Heart left ventricle (tissue), 16 donors: ENCODE measurements at regions not wholly inside any gene's neighbourhood (a gene's known extent, or its start where the extent isn't known, plus 50 kb on each side); places are given as distances from the start of the nearest gene placed in this dataset.
A peak's percentile ranks its signal among the peaks of the same experiment; 100 is the strongest.

Source experiments
- ATAC-seq, 4 donors: fragments of 200-7000 bp; cut with Tn5 transposase; one replicate each; pipeline ENCODE4 v1.9.1; 2020 to 2022; ENCODE audit warnings: moderate library complexity in 4 of 4, mild to moderate bottlenecking in 3 of 4, moderate number of reproducible peaks in 1 of 4
- DNase-seq, 5 donors: peaks; one replicate each; pipeline ENCODE4 v3.0.0-alpha.2; 2020
- H3K27ac ChIP-seq, 12 donors: fragments of 200-600 bp; sonication (generic) in 4 of 12; one replicate each; pipeline versions ENCODE4 v1.5.0 to v1.8.0; 2016 to 2022; ENCODE audit warnings: mild to moderate bottlenecking in 2 of 12
- H3K27me3 ChIP-seq, 9 donors: fragments of 200-600 bp; sonication (generic) in 2 of 9; one replicate each; pipeline versions ENCODE4 v1.5.1 to v1.8.0; 2016 to 2022; ENCODE audit warnings: mild to moderate bottlenecking in 3 of 9
- H3K36me3 ChIP-seq, 9 donors: fragments of 200-600 bp; sonication (generic) in 2 of 9; one replicate each; pipeline versions ENCODE4 v1.5.0 to v1.8.0; 2018 to 2022; ENCODE audit warnings: mild to moderate bottlenecking in 2 of 9
- H3K4me1 ChIP-seq, 12 donors: fragments of 200-600 bp; sonication (generic) in 4 of 12; one replicate each; pipeline versions ENCODE4 v1.5.0 to v1.8.0; 2016 to 2022; ENCODE audit warnings: mild to moderate bottlenecking in 3 of 12
- H3K4me3 ChIP-seq, 12 donors: fragments of 200-600 bp; sonication (generic) in 4 of 12; one replicate each; pipeline versions ENCODE4 v1.5.0 to v1.8.0; 2017 to 2022; ENCODE audit warnings: mild to moderate bottlenecking in 9 of 12, moderate library complexity in 4 of 12
- H3K9me3 ChIP-seq, 12 donors: fragments of 200-600 bp; sonication (generic) in 4 of 12; one replicate each; pipeline versions ENCODE4 v1.5.0 to v1.8.0; 2016 to 2022; ENCODE audit warnings: mild to moderate bottlenecking in 1 of 12
- CTCF ChIP-seq, 12 donors: fragments of 200-600 bp; sonication (generic) in 4 of 12; IDR thresholded peaks; one replicate each; pipeline versions ENCODE4 v1.5.0 to v1.8.0; 2018 to 2022; ENCODE audit warnings: antibody characterized with exemption in 12 of 12, mild to moderate bottlenecking in 5 of 12
- POLR2A ChIP-seq, 2 donors: fragments of 450-650 bp; IDR thresholded peaks; one replicate each; pipeline ENCODE4 v1.6.1; 2017; ENCODE audit warnings: antibody characterized with exemption in 2 of 2, mild to moderate bottlenecking in 2 of 2, moderate library complexity in 2 of 2
- WGBS, 4 donors: extraction: QIAGEN DNeasy Blood & Tissue Kit in 2 of 4; methylation state at CpG; one replicate each; pipeline versions ENCODE4 v1.1.5 to v1.1.7; 2013 to 2018; 5-methylcytosine and 5-hydroxymethylcytosine counted together
- intact Hi-C, 10 donors: fragments of 100-400 bp; cut with DNase I; formaldehyde crosslinking; loops; one replicate each; pipeline versions ENCODE4 v1.11.1 to v1.14.2; 2022
- donor health status: ischemic (EF 13 %, LVEDD 7.1; RV severe dilation, severe dysfunction).
- donor health status: healthy with polysubstance abuse.
- donor health status: DM: no; HTN: yes; CAD: no.
- donor health status: DM: no; HTN: no; CAD: no.
- donor health status: ischemic (EF 25% LVEDD 6.9; RV normal size, moderate dysfunction).
- donor health status: ischemic (EF 25% LVEDD 5.7; RV mildly dilated, moderate dysfunction).
- donor health status: healthy.
- donor health status: DM: yes; HTN: yes; CAD: no.
- donor health status: ischemic (EF 35%, LVEDD 5.7; RV mildly dilated, moderate dysfunction).
- donor health status: nonischemic (EF 11% LVEDD 7.7; RV severe dilation, severe dysfunction).
- donor health status: DM: yes; HTN: yes; CAD: no.
- donor health status: PGD.
- donor health status: ischemic (EF 29% LVEDD 5.4; RV normal size, mild dysfunction).
- donor health status: nonischemic (EF 23%, LVEDD 6.1; RV moderate dilation, normal function).

GRCh38 chr22:26998129-26998528, 340.7 kb downstream of the MIAT start:
- no peaks in the 10 kb centered on the region for H3K9me3 ChIP-seq
- no peak overlapping the region for H3K27ac ChIP-seq
- H3K27me3 ChIP-seq, result peaks cover 0 to 4% (median 0%) of the 10 kb centered on the region in 9 donors
- intact Hi-C loops, result no loop called here
- no peak for DNase-seq
- no peaks in the 10 kb centered on the region for H3K4me1 ChIP-seq
- 48 to 64% (median 58%) methylated on average over 3 of the region's 3 CpGs for WGBS, 4 donors
- no peaks in the 10 kb centered on the region for H3K36me3 ChIP-seq
- no peak for TF ChIP-seq CTCF (IDR thresholded peaks at IDR 0.05)
- TF ChIP-seq POLR2A (IDR thresholded peaks at IDR 0.05), result no peak
- ATAC-seq, result no peak
- H3K4me3 ChIP-seq, result no peak overlapping the region

GRCh38 chr22:26998716-26999115, 341.3 kb downstream of the MIAT start:
- Histone ChIP-seq H3K36me3 (no peaks in the 10 kb centered on the region), H3K4me1 (no peaks in the 10 kb centered on the region), H3K4me3 (no peak overlapping the region), H3K9me3 (no peaks in the 10 kb centered on the region), H3K27me3 (peaks cover 0 to 4% (median 0%) of the 10 kb centered on the region in 9 donors), H3K27ac (no peak overlapping the region)
- TF ChIP-seq CTCF (IDR thresholded peaks at IDR 0.05) (no peak), POLR2A (IDR thresholded peaks at IDR 0.05) (no peak)
- DNase-seq, result no peak
- intact Hi-C loops, result no loop called here
- ATAC-seq, result no peak
- 33 to 54% (median 45%) methylated on average over 6 of the region's 6 CpGs for WGBS, 4 donors

GRCh38 chr22:27003297-27003696, 345.9 kb downstream of the MIAT start:
- Histone ChIP-seq H3K4me1 (no peaks in the 10 kb centered on the region), H3K27ac (no peak overlapping the region), H3K36me3 (no peaks in the 10 kb centered on the region), H3K4me3 (no peak overlapping the region), H3K27me3 (peaks cover 0 to 23% (median 0%) of the 10 kb centered on the region in 9 donors), H3K9me3 (no peaks in the 10 kb centered on the region)
- ATAC-seq (peak in 1 of 4 donors; percentile 22), DNase-seq (no peak)
- TF ChIP-seq CTCF (IDR thresholded peaks at IDR 0.05), result no peak
- no peak for TF ChIP-seq POLR2A (IDR thresholded peaks at IDR 0.05)
- intact Hi-C loops, result no loop called here
- WGBS, 4 donors, result 78 to 85% (median 83%) methylated on average over 11 of the region's 11 CpGs

GRCh38 chr22:27004434-27004833, 347.0 kb downstream of the MIAT start:
- Histone ChIP-seq H3K36me3 (no peaks in the 10 kb centered on the region), H3K4me3 (no peak overlapping the region), H3K27ac (no peak overlapping the region), H3K4me1 (no peaks in the 10 kb centered on the region), H3K9me3 (no peaks in the 10 kb centered on the region), H3K27me3 (peaks cover 0 to 23% (median 0%) of the 10 kb centered on the region in 9 donors)
- DNase-seq, result no peak
- TF ChIP-seq CTCF (IDR thresholded peaks at IDR 0.05), result no peak
- no peak for TF ChIP-seq POLR2A (IDR thresholded peaks at IDR 0.05)
- ATAC-seq, result no peak
- WGBS, 4 donors, result 54 to 66% (median 59%) methylated on average over 1 of the region's 1 CpG
- intact Hi-C loops, result no loop called here
